Right renal cortex interstitium (tissue), 3 donors: ENCODE measurements at regions not wholly inside any gene's neighbourhood (a gene's known extent, or its start where the extent isn't known, plus 50 kb on each side); places are given as distances from the start of the nearest gene placed in this dataset.
"Not testable (repeated sequence)": the region's sequence is repeated elsewhere in the genome, so short reads cannot be mapped to it uniquely, and the experiment has no call there.

Source experiments
- DNase-seq, 3 donors: peaks; one replicate each; pipeline ENCODE4 v3.0.0-alpha.2; 2013; ENCODE audit warnings: low read depth in 3 of 3, low spot score in 2 of 3

DNA sequence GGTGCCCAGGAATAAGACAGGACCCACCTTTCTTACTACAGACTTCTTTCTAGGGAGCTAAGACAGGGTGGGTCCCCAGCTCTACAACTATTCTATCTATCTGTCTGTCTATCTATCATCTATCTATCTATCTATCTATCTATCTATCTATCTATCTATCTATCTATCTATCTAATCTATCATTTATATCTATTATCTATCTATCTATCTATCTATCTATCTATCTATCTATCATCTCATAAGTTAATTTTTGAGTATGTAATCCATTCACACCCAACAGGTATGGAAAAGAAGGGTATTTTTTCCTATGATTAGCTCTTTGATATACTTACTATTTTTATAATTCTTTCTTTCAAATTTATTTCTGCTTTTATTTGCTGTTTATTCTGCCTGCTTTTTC lies 55.9 kb downstream of the BAMBI start:
- DNase-seq = no peak

DNA sequence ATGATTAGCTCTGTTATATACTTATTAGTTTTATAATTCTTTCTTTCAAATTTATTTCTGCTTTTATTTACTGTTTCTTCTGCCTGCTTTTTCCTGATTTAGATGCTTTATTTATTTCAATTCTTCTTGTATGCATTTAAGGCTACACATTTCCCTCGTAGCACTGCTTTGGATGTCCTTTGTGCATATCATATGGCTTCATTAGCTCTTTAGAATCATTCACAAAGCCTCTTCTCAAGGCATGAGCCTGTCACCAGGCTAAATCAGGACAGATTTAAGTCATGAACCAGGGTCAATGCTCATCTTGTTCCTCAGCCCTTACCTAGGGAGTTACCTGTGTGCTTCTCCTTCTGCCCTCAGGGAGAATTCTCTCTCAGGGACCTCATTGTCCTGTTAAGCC lies 56.3 kb downstream of the BAMBI start:
- no peak for DNase-seq

GRCh38 chr10:28734938-28735759 lies 57.8 kb downstream of the BAMBI start:
- no peak for DNase-seq

DNA sequence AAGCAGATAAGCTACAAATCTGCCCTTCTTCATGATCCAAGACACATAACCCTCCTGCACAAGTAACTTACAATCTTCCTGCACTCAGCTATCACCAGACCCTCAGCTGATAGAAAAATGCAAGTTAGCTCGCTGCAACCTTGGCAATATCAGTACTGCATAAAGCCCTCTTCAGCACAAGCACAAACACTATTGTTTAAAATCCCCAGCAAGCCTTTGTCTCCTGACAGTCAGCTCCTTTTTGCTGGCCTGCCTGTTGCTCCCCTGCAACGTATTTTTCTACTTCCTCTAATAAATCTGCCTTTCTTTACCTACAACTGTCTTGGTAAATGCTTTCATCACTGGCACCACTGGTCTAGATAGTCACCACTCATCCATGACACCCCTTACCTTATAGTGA lies 59.8 kb downstream of the BAMBI start:
- DNase-seq = no peak

DNA sequence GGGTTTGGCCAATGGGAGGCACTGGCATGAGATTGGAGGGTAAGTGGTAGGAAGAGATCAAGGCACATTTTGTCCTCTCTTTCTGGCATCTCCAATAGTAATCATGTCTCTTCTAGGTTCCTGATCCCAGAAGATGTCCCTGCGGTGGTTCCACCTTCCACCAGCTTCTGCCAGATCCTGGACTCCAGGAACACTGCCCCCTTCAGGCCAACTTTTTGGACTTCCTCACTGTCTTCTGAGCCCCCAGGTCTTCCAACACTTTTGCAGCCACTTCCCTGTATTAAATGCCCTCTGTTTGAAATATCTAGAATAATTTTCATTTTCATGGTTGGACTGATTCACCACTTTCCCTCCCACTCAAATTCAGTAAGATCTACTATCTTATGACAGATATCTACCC lies 60.9 kb downstream of the BAMBI start:
- no peak for DNase-seq

DNA sequence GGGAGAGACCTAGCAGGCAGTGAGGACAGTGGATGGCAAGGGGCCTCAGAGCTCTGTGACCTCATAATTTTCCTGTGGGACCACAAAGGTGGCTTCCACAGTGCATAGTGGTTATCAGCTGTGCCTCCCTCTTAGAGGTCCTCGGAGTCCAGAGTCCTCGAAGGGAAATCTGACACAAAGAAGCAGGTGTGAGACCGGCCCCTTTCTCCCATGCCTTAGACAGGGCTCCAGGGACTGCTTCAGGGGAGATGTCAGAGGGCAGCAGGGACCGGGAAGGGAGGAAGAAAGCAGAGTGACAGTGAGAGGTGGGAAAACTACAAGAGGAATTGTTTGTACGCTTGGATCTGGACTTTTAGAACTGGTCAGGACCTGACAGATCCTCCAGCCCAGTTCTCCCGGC lies 66.3 kb downstream of the BAMBI start:
- DNase-seq = no peak

GRCh38 chr10:28744069-28744768 lies 66.9 kb downstream of the BAMBI start:
- DNase-seq = no peak

- no peak for DNase-seq
Measured at GRCh38 chr10:28754930-28755718, 77.8 kb downstream of the BAMBI start.

GRCh38 chr10:28761084-28761846 lies 83.9 kb downstream of the BAMBI start:
- DNase-seq = no peak

DNA sequence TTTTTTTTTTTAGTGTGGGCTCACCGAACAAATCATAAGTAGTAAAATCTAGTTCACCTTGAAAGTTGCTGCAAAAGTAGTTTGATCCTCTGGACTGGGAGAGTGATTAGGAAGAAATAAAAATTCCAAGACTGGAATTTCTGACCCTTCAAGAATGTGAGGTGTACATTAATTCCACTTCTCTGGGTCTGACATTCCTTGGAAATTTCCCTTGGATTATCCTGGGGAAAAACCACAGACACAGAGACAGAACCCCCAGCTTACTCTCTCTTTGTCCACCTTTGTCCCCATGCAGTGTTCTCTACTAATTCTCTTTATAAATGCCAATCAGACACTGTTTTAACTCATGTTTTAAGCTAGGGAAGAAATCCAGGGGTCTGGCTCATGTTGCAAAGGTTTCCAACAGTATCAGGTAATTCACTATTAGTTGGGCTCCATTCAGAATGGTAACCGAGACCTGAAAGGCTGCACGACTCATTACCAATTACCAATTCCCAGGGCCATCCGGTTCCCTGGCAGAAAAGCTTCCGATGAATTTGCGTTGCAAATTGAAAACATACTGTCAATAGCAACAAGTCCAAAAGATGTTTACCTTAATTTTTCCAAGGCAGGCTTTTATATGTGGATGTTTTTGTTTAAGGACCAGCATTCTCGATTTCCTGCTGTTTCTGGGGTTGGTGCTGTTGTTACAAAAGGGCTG lies 86.3 kb downstream of the BAMBI start:
- no peak for DNase-seq

GRCh38 chr10:28765641-28766040 lies 88.3 kb downstream of the BAMBI start:
- DNase-seq = no peak

DNA sequence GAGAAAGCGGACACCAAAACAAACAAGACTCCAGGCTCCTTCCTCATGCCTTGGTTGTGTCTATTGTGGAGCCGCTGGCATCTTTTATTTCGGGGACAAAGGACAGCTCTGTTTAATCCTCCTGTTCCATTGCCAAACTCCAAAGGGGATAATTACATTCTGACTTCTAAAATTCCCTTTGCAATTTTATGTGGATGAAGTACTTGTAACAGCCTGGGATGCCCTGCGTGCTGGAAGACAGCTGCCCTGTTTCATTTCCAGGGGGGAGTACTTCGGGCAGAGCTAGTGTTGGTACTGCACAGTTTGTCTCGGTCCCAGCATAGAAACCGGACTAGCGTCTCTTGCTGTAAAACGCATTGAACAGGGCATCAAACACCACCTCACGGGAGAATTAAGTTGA lies 90.9 kb downstream of the BAMBI start:
- no peak for DNase-seq

GRCh38 chr10:28769091-28769604 lies 91.8 kb downstream of the BAMBI start:
- peak in 2 of 3 donors; percentile 46 to 47 for DNase-seq

- DNase-seq = not testable (repeated sequence)
Measured at GRCh38 chr10:28771580-28772090, 94.3 kb downstream of the BAMBI start.

GRCh38 chr10:28774051-28774995 lies 97.0 kb downstream of the BAMBI start:
- DNase-seq = no peak

GRCh38 chr10:28775773-28776172 lies 98.5 kb downstream of the BAMBI start:
- DNase-seq = no peak

GRCh38 chr10:28776519-28776918 lies 99.2 kb downstream of the BAMBI start:
- no peak for DNase-seq

GRCh38 chr10:28777911-28778310 lies 100.6 kb downstream of the BAMBI start:
- DNase-seq = no peak

DNA sequence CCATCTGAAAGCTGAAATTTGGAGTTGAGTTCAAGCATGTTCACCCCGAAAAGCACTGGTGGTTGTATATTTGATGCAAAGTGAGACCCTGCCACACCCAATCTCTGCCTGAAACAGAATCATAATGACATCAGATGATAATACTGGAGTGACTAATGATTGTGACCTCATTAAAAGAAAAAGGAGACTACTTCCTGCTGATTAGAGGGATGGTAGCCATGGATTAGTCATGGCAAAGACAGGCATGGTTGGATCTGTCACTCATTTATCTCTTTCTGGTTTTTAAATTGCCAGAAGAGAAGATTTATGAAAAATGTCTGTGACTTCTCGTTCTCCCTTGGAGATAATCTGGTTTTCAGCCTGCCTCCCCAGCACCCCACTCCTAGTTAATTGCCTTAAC lies 101.2 kb downstream of the BAMBI start:
- DNase-seq = no peak
